SK-N-MC (cell line): ENCODE measurements at regions not wholly inside any gene's neighbourhood (a gene's known extent, or its start where the extent isn't known, plus 50 kb on each side); places are given as distances from the start of the nearest gene placed in this dataset.

Experiments
- EZH2 ChIP-seq: fragments of 200-600 bp; sonication (generic); IDR thresholded peaks from one replicate; pipeline ENCODE4 v1.6.1; 2017; ENCODE audit warnings: antibody characterized with exemption
- FOXP2 ChIP-seq: optimal IDR thresholded peaks from 2 replicates; pipeline ENCODE3; 2011; ENCODE audit warnings: mild to moderate bottlenecking, moderate library complexity; ENCODE audit not compliant: insufficient read depth; ENCODE audit errors: extremely low read length, control extremely low read depth

DNA sequence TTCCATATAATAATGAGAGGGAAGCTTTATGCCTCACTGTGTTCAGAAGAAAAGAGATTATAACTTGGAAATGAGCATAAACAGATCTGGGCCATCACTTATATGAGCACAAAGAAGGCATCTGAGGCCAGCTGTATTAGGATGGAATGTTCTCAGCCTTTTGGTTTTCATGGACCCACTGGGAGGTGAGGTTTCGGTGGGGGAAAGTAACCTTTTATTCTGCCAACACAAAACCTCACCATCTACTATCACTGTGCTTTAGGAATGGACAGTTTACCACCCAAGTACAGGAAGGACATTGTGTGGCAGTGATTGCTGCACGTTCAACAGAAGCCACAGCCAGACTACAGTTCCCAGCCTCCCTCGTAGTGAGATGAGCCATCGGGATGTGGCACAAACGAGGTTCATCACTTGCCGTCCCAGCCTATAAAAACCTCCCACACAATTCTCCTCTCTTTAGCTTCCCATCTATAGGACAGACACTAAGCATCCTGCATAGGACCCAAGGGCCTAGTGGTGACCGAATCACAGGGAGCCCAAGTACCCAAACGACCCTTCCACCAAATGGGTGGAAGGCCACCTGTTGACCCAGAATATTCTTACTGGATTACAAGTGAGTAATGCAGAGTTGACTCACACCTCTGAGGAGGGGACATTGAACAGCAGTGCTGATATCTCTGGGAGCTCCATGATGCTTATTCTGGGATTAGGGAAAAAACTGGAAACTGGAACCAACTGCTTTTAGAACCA is 121.5 kb upstream of the RAG2 start:
- TF ChIP-seq FOXP2, result no peak
- TF ChIP-seq EZH2, result no peak
